Activated naive CD8-positive, alpha-beta T cell treated with anti-CD3 and anti-CD28 coated beads for 36 hours (primary cell): ENCODE measurements at regions not wholly inside any gene's neighbourhood (a gene's known extent, or its start where the extent isn't known, plus 50 kb on each side); places are given as distances from the start of the nearest gene placed in this dataset.

Experiments
- DNase-seq: peaks from one replicate; pipeline ENCODE4 v3.0.0; 2021
- H3K27ac Mint-ChIP-seq: one replicate; pipeline ENCODE4 v1.8.0; 2022; ENCODE audit warnings: mild to moderate bottlenecking, moderate library complexity, mixed read lengths
- H3K27me3 Mint-ChIP-seq: one replicate; pipeline ENCODE4 v1.8.0; 2022; ENCODE audit warnings: mild to moderate bottlenecking, mixed read lengths
- H3K36me3 Mint-ChIP-seq: one replicate; pipeline ENCODE4 v1.8.0; 2021; ENCODE audit warnings: mild to moderate bottlenecking, mixed read lengths
- H3K4me1 Mint-ChIP-seq: one replicate; pipeline ENCODE4 v1.8.0; 2021; ENCODE audit warnings: mixed read lengths
- H3K4me3 Mint-ChIP-seq: one replicate; pipeline ENCODE4 v1.8.0; 2022; ENCODE audit warnings: mild to moderate bottlenecking, moderate library complexity, mixed read lengths
- H3K9me3 Mint-ChIP-seq: one replicate; pipeline ENCODE4 v1.8.0; 2022; ENCODE audit warnings: mixed read lengths

DNA sequence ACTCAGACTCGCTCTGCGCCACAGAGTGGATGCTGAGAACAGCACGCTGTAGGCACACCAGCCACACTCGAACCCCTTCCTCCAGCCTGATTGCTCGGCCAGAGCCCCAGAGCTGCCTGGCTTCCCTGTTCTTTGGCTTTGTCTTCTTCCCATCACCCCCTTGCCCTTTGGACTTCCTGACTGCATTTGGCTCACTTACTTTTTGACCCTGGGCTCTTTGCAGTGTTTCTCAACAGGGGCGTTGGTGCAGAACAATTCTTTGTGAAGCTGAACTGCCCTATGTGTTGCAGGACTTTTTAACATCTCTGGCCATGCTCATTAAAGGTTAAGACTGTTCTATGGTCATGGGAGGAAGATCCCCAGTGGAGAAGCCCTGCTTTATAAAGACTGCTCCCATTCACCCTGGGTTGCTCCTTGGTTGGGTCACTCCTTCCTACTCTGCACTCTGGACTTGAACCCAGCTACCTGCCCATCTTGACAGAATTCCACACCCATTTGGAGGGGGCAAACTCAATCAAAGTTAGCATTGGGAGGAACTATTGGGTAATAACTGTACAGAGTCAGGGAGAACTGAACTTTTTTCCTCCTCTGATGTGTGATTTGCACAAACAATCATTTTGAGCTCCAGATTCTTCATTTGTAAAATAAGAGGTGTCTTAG is 127.7 kb upstream of the PLEKHG7 start:
- no peaks in the 10 kb centered on the region for H3K27me3 Mint-ChIP-seq

DNA sequence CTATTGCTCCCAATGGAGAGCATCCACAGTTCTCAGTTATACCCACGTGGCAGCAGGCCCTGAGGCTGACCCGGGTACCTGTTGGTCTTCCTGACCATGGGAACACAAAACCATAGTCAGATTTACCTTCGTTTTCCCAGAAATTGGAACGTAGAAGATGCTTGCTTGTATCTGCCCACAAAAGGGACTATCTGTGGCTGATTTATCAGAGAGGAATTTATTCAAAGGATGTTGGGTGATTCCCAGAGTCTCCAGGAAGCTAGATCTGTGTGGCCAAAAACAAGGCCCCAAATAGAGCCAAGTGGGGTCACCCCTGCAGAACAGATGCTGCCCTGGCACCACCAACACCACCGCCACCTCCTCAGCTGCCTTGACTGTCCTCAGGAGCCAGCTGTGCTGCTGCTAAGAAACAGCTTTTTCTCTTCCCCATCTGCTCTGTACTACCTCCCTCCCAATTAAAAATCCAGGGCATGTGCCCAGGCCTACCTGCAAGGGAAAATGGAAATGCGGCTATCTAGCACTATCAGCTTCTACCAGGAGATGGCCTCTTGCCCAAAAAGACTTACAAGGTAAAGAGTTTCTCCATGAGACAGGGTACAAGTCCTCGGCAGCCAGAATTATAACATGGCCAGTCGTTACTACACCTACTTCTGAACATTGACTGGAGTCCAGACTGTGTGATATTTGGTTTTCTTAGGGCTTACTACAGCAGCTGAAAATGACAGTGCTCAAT is 128.6 kb upstream of the PLEKHG7 start:
- H3K27me3 Mint-ChIP-seq, result no peaks in the 10 kb centered on the region
- H3K4me3 Mint-ChIP-seq, result no peak overlapping the region
- peaks cover 2% of the 10 kb centered on the region for H3K9me3 Mint-ChIP-seq
- DNase-seq, result no peak
- no peaks in the 10 kb centered on the region for H3K36me3 Mint-ChIP-seq
- H3K4me1 Mint-ChIP-seq, result peaks cover 2% of the 10 kb centered on the region
- H3K27ac Mint-ChIP-seq, result no peak overlapping the region

More for the DNA sequence above, 127.7 kb upstream of the PLEKHG7 start:
- Mint-ChIP-seq H3K4me3 (no peak overlapping the region), H3K27ac (no peak overlapping the region), H3K4me1 (peaks cover 2% of the 10 kb centered on the region), H3K36me3 (no peaks in the 10 kb centered on the region), H3K9me3 (peaks cover 2% of the 10 kb centered on the region)
- DNase-seq, result no peak

DNA sequence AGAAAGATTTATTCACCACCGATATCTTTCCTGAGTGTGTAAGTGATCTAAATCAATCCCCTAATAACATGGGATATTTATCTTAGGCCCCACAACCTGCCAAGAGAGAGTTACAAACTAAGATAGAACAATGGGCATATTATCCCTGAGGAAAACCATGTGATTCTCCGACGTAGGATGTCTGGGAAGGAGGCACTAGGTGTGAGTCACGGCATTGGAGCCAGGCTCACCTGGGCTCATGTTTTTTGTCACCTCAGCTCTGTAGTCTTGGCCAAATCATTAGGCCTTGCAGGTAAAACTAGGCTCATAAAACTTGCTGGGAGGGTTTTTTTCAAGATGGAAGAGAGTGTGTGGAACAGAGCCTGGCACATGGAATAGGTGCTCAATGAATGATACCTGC is 129.7 kb upstream of the PLEKHG7 start:
- H3K27ac Mint-ChIP-seq, result no peak overlapping the region
- H3K36me3 Mint-ChIP-seq, result no peaks in the 10 kb centered on the region
- peaks cover 5% of the 10 kb centered on the region for H3K4me1 Mint-ChIP-seq
- no peak for DNase-seq
- H3K9me3 Mint-ChIP-seq, result peaks cover 2% of the 10 kb centered on the region
- no peak overlapping the region for H3K4me3 Mint-ChIP-seq
- H3K27me3 Mint-ChIP-seq, result no peaks in the 10 kb centered on the region

DNA sequence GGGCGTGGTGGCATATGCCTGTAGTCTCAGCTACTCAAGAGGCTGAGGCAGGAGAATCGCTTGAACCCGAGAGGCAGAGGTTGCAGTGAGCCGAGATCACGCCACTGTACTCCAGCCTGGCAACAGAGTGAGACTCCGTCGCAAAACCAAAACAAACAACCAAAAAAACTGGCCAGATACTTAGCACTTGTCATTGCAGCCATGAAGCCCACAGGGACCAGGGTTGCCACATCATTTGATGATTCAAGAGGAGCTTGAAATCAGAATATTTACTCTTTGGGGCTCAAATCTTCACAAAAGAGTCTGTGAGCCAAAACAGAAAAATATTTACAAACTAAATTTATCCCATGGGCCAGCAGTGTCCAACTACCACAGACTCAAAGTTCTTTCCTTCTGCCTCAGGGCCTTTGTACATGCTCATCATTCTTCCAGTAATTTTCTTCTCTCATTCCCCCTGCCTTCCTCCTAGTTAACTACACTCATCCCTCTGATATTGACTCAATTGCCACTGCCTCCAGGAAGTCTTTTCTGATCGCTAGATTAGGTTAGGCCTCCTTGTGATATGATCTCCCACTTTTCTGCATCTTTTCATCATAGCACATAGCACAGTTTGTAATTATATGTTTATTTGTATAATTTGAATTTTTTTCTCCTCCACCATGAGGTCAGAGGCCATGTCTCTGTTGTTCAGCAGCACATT is 130.8 kb upstream of the PLEKHG7 start:
- H3K4me3 Mint-ChIP-seq, result no peak overlapping the region
- peaks cover 7% of the 10 kb centered on the region for H3K9me3 Mint-ChIP-seq
- H3K4me1 Mint-ChIP-seq, result peaks cover 9% of the 10 kb centered on the region
- DNase-seq, result no peak
- H3K27ac Mint-ChIP-seq, result no peak overlapping the region
- H3K36me3 Mint-ChIP-seq, result peaks cover 4% of the 10 kb centered on the region
- H3K27me3 Mint-ChIP-seq, result no peaks in the 10 kb centered on the region

DNA sequence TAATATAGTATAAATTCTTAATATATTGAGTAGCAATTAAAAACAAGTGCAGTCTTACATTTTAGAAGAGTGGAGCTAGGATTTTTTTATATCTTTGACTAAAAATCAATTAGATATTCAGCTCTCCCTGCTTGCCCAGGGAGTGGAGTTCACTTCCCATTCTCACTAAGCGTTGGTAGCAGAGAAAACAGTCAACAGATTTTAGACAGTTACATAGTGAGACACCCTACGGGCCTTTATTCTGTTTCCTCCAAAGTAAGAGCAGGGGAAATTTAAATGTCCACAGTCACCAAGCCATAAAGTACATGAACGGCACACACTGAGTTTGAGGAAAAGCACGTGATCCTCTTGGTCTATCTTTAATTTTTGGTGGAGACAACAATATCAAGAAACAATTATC is 131.6 kb upstream of the PLEKHG7 start:
- no peak for DNase-seq
- Mint-ChIP-seq H3K4me3 (no peak overlapping the region), H3K4me1 (peaks cover 17% of the 10 kb centered on the region), H3K27me3 (no peaks in the 10 kb centered on the region), H3K27ac (no peak overlapping the region), H3K36me3 (peaks cover 12% of the 10 kb centered on the region), H3K9me3 (peaks cover 13% of the 10 kb centered on the region)

DNA sequence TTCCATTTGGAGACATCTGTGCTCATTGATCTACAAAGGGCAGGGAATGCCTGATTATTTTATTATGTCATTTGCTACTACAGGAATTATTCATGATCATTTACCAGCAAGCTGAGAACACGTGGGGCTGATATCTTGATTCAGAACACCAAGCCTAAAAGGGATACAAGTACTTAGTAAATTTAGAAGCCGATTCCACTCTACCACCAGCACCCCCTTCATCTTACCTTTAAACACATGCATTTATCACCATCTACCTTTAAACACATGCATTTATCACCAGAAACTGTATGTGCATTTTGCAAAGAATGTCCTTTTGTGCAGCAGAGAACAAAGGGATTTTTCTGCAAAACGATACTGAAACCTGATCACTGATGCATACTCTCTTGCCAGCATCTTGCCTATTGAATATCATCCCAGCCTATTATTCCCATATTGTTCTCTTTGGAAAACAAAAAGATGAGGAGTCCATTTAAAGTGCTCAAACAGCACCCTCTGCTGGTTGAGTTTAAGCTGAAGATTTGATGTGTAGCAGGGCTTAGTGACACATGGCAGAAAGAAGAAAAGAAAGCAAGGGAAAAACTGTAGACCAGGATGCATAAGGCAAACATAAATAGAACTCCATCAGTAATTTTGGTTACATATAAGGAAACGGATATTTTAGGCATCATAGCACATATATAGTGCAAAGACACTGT is 132.6 kb upstream of the PLEKHG7 start:
- Mint-ChIP-seq H3K4me1 (peaks cover 17% of the 10 kb centered on the region), H3K27ac (no peak overlapping the region), H3K27me3 (no peaks in the 10 kb centered on the region), H3K36me3 (peaks cover 18% of the 10 kb centered on the region), H3K9me3 (peaks cover 20% of the 10 kb centered on the region), H3K4me3 (no peak overlapping the region)
- DNase-seq, result peak; percentile 20

DNA sequence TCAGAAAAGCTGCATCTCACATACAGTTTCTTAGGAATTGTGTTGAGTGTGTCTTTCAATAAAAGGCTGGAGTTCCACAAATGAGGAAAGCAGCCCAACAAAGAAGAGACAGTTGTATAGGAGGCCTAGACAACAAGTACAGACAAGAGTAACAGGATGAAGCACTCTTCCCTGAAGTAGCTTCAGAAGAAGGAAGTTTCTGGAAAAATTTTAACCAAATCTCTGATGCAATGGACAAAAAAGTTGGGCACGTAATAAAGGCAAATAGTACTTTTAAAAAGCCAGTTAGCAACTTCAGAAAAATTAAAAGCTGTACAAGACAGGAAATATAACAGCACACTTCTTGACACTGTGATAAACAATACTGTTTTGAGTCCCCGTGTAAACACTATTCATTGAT is 134.1 kb upstream of the PLEKHG7 start:
- no peak overlapping the region for H3K4me3 Mint-ChIP-seq
- no peak overlapping the region for H3K27ac Mint-ChIP-seq
- H3K9me3 Mint-ChIP-seq, result peaks cover 20% of the 10 kb centered on the region
- DNase-seq, result no peak
- no peaks in the 10 kb centered on the region for H3K27me3 Mint-ChIP-seq
- H3K36me3 Mint-ChIP-seq, result peaks cover 20% of the 10 kb centered on the region
- peaks cover 23% of the 10 kb centered on the region for H3K4me1 Mint-ChIP-seq

DNA sequence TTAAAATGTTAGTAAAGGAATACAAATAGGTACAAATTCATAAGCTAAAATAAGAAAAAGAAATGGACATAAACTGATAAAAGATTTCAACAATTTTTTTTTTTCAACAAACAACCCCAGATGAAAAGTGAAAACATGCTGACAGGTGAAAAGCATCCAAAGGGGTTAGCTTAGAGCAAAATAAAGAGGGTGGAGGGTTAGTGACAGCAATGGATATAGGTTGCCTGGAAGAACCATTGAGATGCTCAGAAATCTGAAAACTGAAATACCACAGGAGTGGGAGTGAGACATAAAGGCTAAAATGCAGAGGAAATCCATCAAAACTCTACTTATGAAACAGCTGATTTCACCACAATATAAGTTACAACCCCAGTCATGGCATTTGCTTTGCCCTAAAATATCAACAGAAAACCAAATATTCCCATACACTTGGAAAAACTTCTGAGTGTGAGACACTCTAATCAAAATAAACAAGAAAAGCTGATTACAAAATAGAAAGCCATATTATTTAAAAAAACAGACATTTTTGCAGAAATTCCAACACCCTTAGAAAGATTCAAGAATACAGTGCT is 136.3 kb upstream of the PLEKHG7 start:
- no peak for DNase-seq
- Mint-ChIP-seq H3K4me3 (no peak overlapping the region), H3K27me3 (no peaks in the 10 kb centered on the region), H3K9me3 (peaks cover 18% of the 10 kb centered on the region), H3K27ac (peak overlapping the region; percentile 55), H3K36me3 (peaks cover 20% of the 10 kb centered on the region), H3K4me1 (peaks cover 37% of the 10 kb centered on the region)

DNA sequence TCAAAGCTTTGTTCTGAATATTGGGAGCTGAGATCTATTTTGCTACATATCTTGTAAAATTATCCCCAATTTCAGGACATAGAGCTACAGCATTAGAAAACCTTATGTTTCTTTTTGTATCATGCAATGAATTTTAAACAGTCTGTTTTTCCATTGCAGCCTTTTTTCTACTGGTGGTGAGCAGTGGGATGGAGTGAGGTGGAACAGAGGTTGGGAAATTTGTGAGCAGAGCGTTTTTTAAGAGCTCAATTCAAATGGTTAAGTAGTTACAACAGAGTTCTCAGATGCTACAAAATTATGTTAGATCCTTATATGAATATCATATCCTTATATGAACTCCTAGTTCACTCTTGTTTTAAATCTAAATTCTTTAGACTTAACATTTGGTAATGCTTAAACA is 139.0 kb upstream of the PLEKHG7 start:
- Mint-ChIP-seq H3K4me1 (peaks cover 47% of the 10 kb centered on the region), H3K9me3 (peaks cover 28% of the 10 kb centered on the region), H3K36me3 (peaks cover 33% of the 10 kb centered on the region), H3K27me3 (no peaks in the 10 kb centered on the region), H3K4me3 (no peak overlapping the region), H3K27ac (no peak overlapping the region)
- no peak for DNase-seq

DNA sequence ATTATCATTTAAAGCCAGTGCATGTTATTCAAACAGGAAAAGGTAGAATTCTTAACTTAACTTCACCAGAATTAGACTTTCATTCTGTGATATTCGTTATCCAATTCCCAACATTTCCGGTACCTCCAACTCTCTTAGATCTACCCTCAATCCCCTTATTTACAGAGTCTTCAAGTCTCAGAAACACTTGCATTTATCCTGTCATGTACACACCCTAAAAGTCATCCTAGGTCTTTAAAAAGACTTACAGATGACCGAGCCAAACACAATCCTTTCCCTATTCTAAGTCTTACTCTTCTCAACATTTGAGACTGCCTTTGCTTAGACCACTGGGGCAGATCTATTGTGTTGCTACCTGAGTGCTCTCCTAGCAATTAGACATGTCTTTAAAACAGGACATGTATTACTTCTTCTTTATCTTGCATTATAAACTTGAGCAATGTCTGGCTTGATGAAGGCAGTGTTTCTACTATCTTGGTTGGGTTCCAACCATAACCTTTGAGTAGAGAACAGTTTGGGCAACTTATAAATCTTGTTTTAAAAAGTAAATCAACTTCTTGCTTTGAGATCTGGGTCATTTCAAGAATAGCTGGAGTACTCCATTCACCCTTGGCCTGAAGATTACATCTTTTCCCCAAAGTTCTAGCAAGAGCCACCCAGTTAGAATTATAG is 140.6 kb upstream of the PLEKHG7 start:
- no peak overlapping the region for H3K4me3 Mint-ChIP-seq
- H3K4me1 Mint-ChIP-seq, result peaks cover 54% of the 10 kb centered on the region
- no peak overlapping the region for H3K27ac Mint-ChIP-seq
- H3K9me3 Mint-ChIP-seq, result peaks cover 28% of the 10 kb centered on the region
- H3K36me3 Mint-ChIP-seq, result peaks cover 33% of the 10 kb centered on the region
- no peak for DNase-seq
- H3K27me3 Mint-ChIP-seq, result no peaks in the 10 kb centered on the region

DNA sequence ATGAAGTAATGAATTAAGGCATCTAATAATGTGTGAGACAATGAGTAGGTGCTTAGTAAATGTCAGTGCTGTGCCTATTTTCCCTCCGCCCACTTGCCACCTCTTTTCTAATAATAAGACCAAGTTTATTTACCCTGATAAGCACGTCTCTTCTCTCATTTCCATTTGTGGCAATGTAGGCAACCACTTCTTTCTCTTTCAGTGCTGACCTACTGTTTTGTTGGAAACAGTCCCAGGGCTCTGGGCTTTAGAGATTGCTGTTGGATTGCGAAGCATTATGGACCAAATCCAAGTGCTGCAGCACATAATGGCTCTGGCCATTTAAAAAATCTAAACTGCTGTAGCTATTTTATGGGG is 141.3 kb upstream of the PLEKHG7 start:
- no peaks in the 10 kb centered on the region for H3K27me3 Mint-ChIP-seq
- peaks cover 54% of the 10 kb centered on the region for H3K4me1 Mint-ChIP-seq
- H3K36me3 Mint-ChIP-seq, result peaks cover 33% of the 10 kb centered on the region
- no peak overlapping the region for H3K4me3 Mint-ChIP-seq
- H3K27ac Mint-ChIP-seq, result no peak overlapping the region
- DNase-seq, result no peak
- H3K9me3 Mint-ChIP-seq, result peaks cover 28% of the 10 kb centered on the region

DNA sequence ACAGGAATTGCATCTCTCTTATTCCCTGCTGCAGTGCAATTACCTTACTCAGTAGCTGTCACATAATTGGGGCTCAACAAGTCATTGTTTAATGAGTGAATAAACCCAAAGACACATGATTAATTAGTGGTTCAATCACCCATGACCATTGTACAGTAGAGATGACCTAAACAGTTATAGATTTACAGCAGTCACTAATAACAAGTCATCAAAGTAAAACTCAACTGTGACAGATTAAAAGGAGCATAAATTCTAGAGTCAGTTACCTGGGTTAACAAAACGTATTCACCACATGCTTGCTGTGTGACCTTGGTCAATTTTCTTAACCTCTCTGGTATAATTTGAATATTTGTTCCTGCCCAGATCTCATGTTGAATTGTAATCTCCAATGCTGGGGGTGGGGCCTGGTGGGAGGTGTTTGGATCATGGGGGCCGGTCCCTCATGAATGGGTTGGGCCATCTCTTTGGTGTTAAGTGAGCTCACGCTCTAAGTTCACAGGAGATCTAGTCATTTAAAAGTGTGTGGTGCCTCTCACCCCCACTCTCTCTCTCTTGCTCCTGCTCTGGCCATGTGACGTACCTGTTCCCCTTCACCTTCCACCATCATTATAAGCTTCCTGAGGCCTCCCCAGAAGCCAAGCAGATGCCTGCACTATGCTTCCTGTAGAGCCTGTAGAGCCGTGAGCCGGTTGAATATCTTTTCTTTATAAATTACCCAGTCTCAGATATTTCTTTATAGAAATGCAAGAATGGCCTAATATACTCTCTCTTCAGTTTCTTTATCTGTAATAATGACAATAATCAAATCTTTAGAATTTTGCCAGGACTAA is 141.9 kb upstream of the PLEKHG7 start:
- H3K27me3 Mint-ChIP-seq, result no peaks in the 10 kb centered on the region
- peaks cover 31% of the 10 kb centered on the region for H3K36me3 Mint-ChIP-seq
- no peak overlapping the region for H3K4me3 Mint-ChIP-seq
- peaks cover 27% of the 10 kb centered on the region for H3K9me3 Mint-ChIP-seq
- peaks cover 57% of the 10 kb centered on the region for H3K4me1 Mint-ChIP-seq
- no peak overlapping the region for H3K27ac Mint-ChIP-seq
- DNase-seq, result no peak

DNA sequence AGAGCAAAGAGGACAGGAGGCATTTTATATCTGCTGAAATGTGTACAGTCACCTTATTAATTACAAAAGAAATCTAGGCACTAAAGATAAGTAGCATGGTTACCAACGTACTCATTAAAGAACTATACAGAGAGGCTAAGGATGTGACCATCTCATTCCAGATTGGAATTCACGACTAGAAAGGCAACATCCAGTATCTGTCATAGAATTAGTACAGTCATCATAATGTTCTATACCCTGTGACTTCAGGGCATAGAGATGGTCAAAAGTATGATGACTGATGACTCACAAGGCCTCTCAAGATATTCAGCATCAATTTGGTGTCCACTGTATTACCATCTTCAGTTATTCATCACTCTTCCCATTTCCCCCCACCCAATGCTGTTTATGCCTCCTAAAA is 144.0 kb upstream of the PLEKHG7 start:
- Mint-ChIP-seq H3K4me3 (no peak overlapping the region), H3K27ac (no peak overlapping the region), H3K27me3 (no peaks in the 10 kb centered on the region), H3K4me1 (peaks cover 62% of the 10 kb centered on the region), H3K9me3 (peaks cover 22% of the 10 kb centered on the region), H3K36me3 (peaks cover 28% of the 10 kb centered on the region)
- no peak for DNase-seq
